ENCODE measurements at regions not wholly inside any gene's neighbourhood (a gene's known extent, or its start where the extent isn't known, plus 50 kb on each side); places are given as distances from the start of the nearest gene placed in this dataset.

- no peak for DNase-seq (ENCODE audit: low read depth)
- no peak overlapping the region for H3K4me3 ChIP-seq (ENCODE audit: low read depth, low read length)
These were observed 894.9 kb downstream of the VRK1 start for GRCh38 chr14:97692084-97692483.

DNA sequence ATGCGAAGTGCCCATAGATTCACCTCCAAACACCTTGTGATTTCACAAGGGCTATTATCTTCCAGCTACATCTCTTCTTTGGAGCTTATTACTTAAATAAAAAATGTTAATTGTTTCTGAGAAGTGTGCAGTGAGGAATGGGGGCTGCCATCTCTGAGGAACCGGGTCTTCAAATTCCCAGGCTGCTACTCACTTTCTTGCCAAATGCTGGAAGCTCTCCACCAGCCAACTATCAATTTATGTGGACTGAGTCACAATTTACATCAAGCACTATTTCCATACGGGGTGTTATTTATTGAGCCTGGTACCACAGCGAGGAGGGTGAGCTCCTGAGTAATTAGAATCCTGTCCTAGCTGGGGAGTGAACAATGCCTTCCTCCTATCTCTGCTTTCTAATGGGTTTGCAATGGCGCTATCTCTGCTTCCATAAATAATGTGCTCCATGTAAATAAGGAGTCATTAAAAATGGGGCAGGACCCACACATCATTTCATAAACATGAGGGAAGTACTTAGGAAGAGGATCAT, 898.3 kb downstream of the VRK1 start:
- TF ChIP-seq, protein P1, sequence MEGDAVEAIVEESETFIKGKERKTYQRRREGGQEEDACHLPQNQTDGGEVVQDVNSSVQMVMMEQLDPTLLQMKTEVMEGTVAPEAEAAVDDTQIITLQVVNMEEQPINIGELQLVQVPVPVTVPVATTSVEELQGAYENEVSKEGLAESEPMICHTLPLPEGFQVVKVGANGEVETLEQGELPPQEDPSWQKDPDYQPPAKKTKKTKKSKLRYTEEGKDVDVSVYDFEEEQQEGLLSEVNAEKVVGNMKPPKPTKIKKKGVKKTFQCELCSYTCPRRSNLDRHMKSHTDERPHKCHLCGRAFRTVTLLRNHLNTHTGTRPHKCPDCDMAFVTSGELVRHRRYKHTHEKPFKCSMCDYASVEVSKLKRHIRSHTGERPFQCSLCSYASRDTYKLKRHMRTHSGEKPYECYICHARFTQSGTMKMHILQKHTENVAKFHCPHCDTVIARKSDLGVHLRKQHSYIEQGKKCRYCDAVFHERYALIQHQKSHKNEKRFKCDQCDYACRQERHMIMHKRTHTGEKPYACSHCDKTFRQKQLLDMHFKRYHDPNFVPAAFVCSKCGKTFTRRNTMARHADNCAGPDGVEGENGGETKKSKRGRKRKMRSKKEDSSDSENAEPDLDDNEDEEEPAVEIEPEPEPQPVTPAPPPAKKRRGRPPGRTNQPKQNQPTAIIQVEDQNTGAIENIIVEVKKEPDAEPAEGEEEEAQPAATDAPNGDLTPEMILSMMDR (IDR thresholded peaks at IDR 0.05; ENCODE audit: low read depth, low read length) = no peak
- no peak for TF ChIP-seq MAX (IDR thresholded peaks at IDR 0.05; ENCODE audit: low read depth, low read length)
- no peak for TF ChIP-seq POLR2A (IDR thresholded peaks at IDR 0.05; ENCODE audit: extremely low read depth, insufficient read length)
- no peak for TF ChIP-seq MYC (IDR thresholded peaks at IDR 0.05; ENCODE audit: low read depth, low read length)
- H3K4me3 ChIP-seq (ENCODE audit: low read depth, low read length) = no peak overlapping the region
- DNase-seq (ENCODE audit: low read depth) = no peak

More at GRCh38 chr14:97692084-97692483, 894.9 kb downstream of the VRK1 start:
- TF ChIP-seq MAX (IDR thresholded peaks at IDR 0.05; ENCODE audit: low read depth, low read length) (no peak), POLR2A (IDR thresholded peaks at IDR 0.05; ENCODE audit: extremely low read depth, insufficient read length) (no peak)

DNA sequence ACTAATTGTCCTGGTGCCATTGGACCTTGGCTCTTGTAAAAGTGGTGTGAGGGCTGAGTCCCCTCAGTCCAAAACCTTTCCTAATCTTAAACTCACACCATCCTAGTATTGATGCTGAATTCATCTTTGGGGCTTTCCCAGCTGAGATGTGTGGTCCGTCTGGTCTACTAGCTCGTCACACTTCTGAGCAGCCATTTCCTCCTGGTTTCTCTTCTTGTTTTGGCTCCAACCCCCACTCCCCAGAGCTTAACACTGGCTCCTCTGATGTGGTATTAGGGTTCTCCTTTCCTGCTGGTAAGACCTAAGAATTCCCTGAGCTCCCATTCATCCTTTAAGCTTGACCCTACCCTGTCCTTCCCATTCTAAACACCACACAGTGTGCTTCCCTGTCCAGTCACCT, 900.6 kb downstream of the VRK1 start:
- TF ChIP-seq MYC (IDR thresholded peaks at IDR 0.05; ENCODE audit: low read depth, low read length) (no peak), POLR2A (IDR thresholded peaks at IDR 0.05; ENCODE audit: extremely low read depth, insufficient read length) (no peak), MAX (IDR thresholded peaks at IDR 0.05; ENCODE audit: low read depth, low read length) (no peak)
- TF ChIP-seq, protein P1 (IDR thresholded peaks at IDR 0.05; ENCODE audit: low read depth, low read length) = no peak
- no peak overlapping the region for H3K4me3 ChIP-seq (ENCODE audit: low read depth, low read length)
- no peak for DNase-seq (ENCODE audit: low read depth)

DNA sequence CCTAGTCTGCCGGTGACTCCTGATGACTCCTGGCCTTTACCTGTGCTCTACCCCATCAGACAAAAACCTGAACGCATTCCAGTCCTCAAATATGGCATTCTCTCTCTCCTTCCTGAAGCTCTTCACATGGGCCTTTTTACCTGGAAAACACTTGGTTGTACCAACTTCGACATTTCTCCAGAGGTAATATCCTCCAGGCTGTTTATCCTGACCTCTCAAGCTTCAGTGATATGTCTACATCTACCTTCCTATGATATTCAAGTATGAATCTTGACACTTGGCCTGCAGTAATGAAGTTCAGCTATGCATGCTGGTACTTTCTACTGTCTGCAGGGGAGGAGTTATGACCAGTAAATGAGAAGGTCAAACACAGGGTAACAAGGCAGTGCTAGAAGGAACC, 901.8 kb downstream of the VRK1 start:
- H3K4me3 ChIP-seq (ENCODE audit: low read depth, low read length) = no peak overlapping the region
- no peak for DNase-seq (ENCODE audit: low read depth)
- TF ChIP-seq MAX (IDR thresholded peaks at IDR 0.05; ENCODE audit: low read depth, low read length) = no peak
- TF ChIP-seq MYC (IDR thresholded peaks at IDR 0.05; ENCODE audit: low read depth, low read length) = no peak
- TF ChIP-seq, protein P1 (IDR thresholded peaks at IDR 0.05; ENCODE audit: low read depth, low read length) = no peak
- no peak for TF ChIP-seq POLR2A (IDR thresholded peaks at IDR 0.05; ENCODE audit: extremely low read depth, insufficient read length)

DNA sequence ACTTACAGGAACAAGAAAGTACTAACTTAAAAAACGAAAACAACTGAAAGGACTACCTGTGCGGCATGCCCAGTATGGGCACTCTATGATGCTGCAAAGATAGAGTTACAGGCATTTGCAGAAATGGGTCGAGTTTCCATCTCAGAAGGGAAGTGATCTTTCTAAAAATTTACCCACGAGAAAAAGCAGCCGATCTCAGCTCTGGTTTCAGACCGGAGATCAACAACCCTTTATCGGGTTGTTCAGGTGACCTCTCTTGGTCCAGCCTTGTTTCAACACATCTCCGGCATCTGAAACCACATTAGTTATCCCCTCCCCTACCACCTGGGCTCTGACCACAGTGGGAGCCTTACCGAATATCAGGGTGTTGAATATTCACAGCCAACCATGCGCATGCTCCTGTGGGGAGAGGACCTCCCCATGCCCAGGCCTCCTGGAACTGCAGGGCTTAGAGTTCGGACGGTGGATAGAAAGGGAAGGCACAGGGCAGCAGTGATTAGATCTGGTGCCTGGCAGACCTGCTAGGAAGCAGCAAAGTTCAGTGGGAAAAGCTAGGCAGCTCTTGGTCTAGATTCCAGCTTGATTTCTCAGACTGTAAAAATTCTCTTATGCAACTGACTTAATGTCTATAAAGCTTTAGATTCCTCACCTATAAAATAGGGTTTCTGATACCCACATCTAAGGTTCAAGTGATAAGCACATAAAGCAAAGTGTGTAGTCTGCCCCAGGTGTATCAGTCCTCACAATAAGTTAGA, 906.0 kb downstream of the VRK1 start:
- H3K4me3 ChIP-seq (ENCODE audit: low read depth, low read length) = no peak overlapping the region
- no peak for TF ChIP-seq POLR2A (IDR thresholded peaks at IDR 0.05; ENCODE audit: extremely low read depth, insufficient read length)
- no peak for TF ChIP-seq MYC (IDR thresholded peaks at IDR 0.05; ENCODE audit: low read depth, low read length)
- TF ChIP-seq, protein P1 (IDR thresholded peaks at IDR 0.05; ENCODE audit: low read depth, low read length) = no peak
- no peak for TF ChIP-seq MAX (IDR thresholded peaks at IDR 0.05; ENCODE audit: low read depth, low read length)
- DNase-seq (ENCODE audit: low read depth) = no peak

GRCh38 chr14:97704316-97704885, 907.2 kb downstream of the VRK1 start:
- no peak overlapping the region for H3K4me3 ChIP-seq (ENCODE audit: low read depth, low read length)
- TF ChIP-seq POLR2A (IDR thresholded peaks at IDR 0.05; ENCODE audit: extremely low read depth, insufficient read length) = no peak
- TF ChIP-seq MAX (IDR thresholded peaks at IDR 0.05; ENCODE audit: low read depth, low read length) = no peak
- no peak for TF ChIP-seq MYC (IDR thresholded peaks at IDR 0.05; ENCODE audit: low read depth, low read length)
- TF ChIP-seq, protein P1 (IDR thresholded peaks at IDR 0.05; ENCODE audit: low read depth, low read length) = no peak
- no peak for DNase-seq (ENCODE audit: low read depth)

Data from NB4 (cell line).